Fibroblast of lung (primary cell): ENCODE measurements at regions not wholly inside any gene's neighbourhood (a gene's known extent, or its start where the extent isn't known, plus 50 kb on each side); places are given as distances from the start of the nearest gene placed in this dataset.

Experiments
- DNase-seq, 2 donors: peaks; one replicate each; pipeline versions ENCODE4 v3.0.0 to v3.0.0-alpha.2; 2010; ENCODE audit warnings: low read depth in 2 of 2
- H2AFZ ChIP-seq: 2 replicates; pipeline ENCODE4 v1.5.1; 2012; ENCODE audit warnings: low read length, control low read depth, inconsistent platforms
- H3K27ac ChIP-seq: 2 replicates; pipeline ENCODE4 v1.5.1; 2011; ENCODE audit warnings: low read length, control low read depth; ENCODE audit not compliant: insufficient read depth
- H3K27me3 ChIP-seq: 2 replicates; pipeline ENCODE4 v1.5.1; 2011; ENCODE audit warnings: mild to moderate bottlenecking, low read length; ENCODE audit not compliant: control insufficient read depth, insufficient read depth
- H3K36me3 ChIP-seq: 2 replicates; pipeline ENCODE4 v1.5.1; 2011; ENCODE audit warnings: low read length; ENCODE audit not compliant: control insufficient read depth, insufficient read depth
- H3K4me1 ChIP-seq: 2 replicates; pipeline ENCODE4 v1.5.1; 2011; ENCODE audit warnings: low read length; ENCODE audit not compliant: control insufficient read depth, insufficient read depth; ENCODE audit errors: extremely low read depth
- H3K4me2 ChIP-seq: 2 replicates; pipeline ENCODE4 v1.5.1; 2011; ENCODE audit warnings: low read length, control low read depth; ENCODE audit not compliant: insufficient read depth; ENCODE audit errors: extremely low read depth
- H3K4me3 ChIP-seq, 4 experiments: fragments of 200-600 bp in 1 of 4; sonication (generic) in 1 of 4; replicated peaks in 1 of 4; 2 replicates each; pipeline ENCODE4 v1.5.1; 2011 to 2016; ENCODE audit warnings: low read length in 4 of 4, low read depth in 3 of 4, mild to moderate bottlenecking in 3 of 4, control low read depth in 2 of 4, inconsistent platforms in 1 of 4, mixed read lengths in 1 of 4; ENCODE audit not compliant: insufficient read depth in 1 of 4; ENCODE audit errors: control extremely low read depth in 1 of 4
- H3K79me2 ChIP-seq: 2 replicates; pipeline ENCODE4 v1.5.1; 2012; ENCODE audit warnings: mild to moderate bottlenecking, low read length, inconsistent platforms; ENCODE audit not compliant: control insufficient read depth, insufficient read depth
- H3K9ac ChIP-seq: 2 replicates; pipeline ENCODE4 v1.5.1; 2011; ENCODE audit warnings: mild to moderate bottlenecking, low read length, control low read depth; ENCODE audit not compliant: insufficient read depth
- H3K9me3 ChIP-seq: 2 replicates; pipeline ENCODE4 v1.5.1; 2012; ENCODE audit warnings: low read depth, low read length; ENCODE audit not compliant: control insufficient read depth, insufficient read depth
- H4K20me1 ChIP-seq: 2 replicates; pipeline ENCODE4 v1.5.1; 2011; ENCODE audit warnings: low read length; ENCODE audit not compliant: control insufficient read depth, insufficient read depth; ENCODE audit errors: extremely low read depth
- EZH2 ChIP-seq: IDR thresholded peaks from 2 replicates; pipeline ENCODE4 v1.5.1; 2012; ENCODE audit warnings: low read length, control low read depth, mild to moderate bottlenecking; ENCODE audit errors: missing control alignments
- TF ChIP-seq, protein P1 (sequence below), 2 donors: IDR thresholded peaks in 1 of 2; conservative IDR thresholded peaks in 1 of 2; 1 replicate in 1 of 2; 2 replicates in 1 of 2; pipeline ENCODE4 v1.5.1; 2011 to 2012; ENCODE audit warnings: low read length in 2 of 2, control low read depth in 1 of 2, inconsistent platforms in 1 of 2, low read depth in 1 of 2, mild to moderate bottlenecking in 1 of 2

DNA sequence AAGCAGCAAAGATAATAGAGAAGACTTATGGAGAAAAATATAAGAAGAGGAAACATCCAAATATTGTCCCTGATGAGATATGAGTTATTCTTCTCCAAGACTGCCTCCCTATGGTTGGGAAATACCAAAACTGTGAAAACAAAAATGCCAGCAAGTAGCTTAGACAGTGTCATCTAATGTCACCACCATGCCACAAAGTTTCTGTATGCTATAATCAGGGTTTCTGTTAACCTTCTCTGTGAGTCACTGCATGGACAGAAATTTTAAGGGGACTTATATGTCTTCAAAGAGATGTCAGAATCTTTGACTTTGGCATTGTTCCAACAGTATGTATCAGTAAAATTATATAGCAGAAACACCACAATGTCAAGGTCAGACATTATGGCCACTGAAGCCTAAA, 222.6 kb downstream of the KDM5D start:
- H3K79me2 ChIP-seq = no peaks in the 10 kb centered on the region
- no peaks in the 10 kb centered on the region for H3K27me3 ChIP-seq
- no peak overlapping the region for H3K27ac ChIP-seq
- no peak overlapping the region for H3K9ac ChIP-seq
- H4K20me1 ChIP-seq = no peaks in the 10 kb centered on the region
- no peak for TF ChIP-seq EZH2
- no peak for DNase-seq
- H3K4me3 ChIP-seq = no peak overlapping the region
- H3K4me1 ChIP-seq = no peaks in the 10 kb centered on the region
- H2AFZ ChIP-seq = no peak overlapping the region
- no peaks in the 10 kb centered on the region for H3K36me3 ChIP-seq
- H3K4me2 ChIP-seq = no peak overlapping the region
- no peaks in the 10 kb centered on the region for H3K9me3 ChIP-seq

- Histone ChIP-seq H2AFZ (no peak overlapping the region), H3K27me3 (no peaks in the 10 kb centered on the region), H3K9me3 (no peaks in the 10 kb centered on the region), H3K79me2 (no peaks in the 10 kb centered on the region), H3K27ac (no peak overlapping the region), H4K20me1 (no peaks in the 10 kb centered on the region), H3K4me1 (no peaks in the 10 kb centered on the region), H3K9ac (no peak overlapping the region), H3K4me3 (no peak overlapping the region), H3K4me2 (no peak overlapping the region), H3K36me3 (no peaks in the 10 kb centered on the region)
- no peak for DNase-seq
- TF ChIP-seq, protein P1, sequence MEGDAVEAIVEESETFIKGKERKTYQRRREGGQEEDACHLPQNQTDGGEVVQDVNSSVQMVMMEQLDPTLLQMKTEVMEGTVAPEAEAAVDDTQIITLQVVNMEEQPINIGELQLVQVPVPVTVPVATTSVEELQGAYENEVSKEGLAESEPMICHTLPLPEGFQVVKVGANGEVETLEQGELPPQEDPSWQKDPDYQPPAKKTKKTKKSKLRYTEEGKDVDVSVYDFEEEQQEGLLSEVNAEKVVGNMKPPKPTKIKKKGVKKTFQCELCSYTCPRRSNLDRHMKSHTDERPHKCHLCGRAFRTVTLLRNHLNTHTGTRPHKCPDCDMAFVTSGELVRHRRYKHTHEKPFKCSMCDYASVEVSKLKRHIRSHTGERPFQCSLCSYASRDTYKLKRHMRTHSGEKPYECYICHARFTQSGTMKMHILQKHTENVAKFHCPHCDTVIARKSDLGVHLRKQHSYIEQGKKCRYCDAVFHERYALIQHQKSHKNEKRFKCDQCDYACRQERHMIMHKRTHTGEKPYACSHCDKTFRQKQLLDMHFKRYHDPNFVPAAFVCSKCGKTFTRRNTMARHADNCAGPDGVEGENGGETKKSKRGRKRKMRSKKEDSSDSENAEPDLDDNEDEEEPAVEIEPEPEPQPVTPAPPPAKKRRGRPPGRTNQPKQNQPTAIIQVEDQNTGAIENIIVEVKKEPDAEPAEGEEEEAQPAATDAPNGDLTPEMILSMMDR (conservative IDR thresholded peaks at IDR 0.05 in 1 of 2, IDR thresholded peaks at IDR 0.05 in 1 of 2; ENCODE audit: low read depth in 1 of 2, low read length in 2 of 2) = no peak
- no peak for TF ChIP-seq EZH2
Observed at GRCh38 chrY:19503092-19503449, 241.5 kb downstream of the KDM5D start.

DNA sequence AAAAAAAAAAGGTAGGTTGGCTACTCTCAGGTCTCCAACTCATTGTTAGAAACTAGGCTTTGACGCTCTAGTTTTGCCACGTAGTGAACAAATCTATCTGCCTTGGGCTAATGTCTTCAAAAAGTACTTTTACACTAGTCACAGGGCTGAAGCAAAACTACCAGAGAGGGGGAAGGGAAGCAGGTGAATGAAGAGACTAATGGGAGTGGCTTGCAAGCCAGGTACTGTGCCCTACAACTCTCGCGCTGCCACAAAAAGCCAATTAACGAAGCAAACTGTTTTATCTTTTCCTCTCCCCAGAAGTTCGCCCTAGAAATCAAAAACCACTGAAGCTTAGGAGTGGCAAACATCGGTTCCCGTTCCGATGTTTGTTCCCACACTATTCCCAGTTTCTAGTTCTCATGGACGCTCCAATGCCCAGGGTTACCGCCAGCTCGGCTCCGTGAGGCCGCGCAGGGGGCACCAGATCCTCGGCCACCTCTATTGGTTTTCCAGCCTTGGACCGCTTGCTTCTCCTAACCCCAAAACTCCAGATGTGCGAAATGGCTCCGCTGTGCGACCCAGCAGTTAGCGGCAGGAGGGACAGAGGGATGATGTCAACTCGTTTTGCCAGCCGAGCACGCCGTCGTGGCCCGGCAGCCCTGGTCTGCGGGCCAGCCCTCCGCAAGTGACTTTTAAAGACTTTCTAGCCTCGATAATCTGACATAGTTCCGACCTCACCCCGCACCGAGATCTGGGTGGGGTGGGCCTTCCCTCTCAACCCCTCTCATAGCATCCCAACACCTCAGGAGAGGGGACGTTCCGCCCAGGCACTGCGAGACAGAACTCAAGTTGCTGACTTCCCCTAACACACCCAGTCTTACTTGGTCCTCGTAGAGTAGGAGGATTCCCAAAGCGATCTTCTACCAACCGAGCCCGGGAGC, 242.1 kb downstream of the KDM5D start:
- Histone ChIP-seq H3K27me3 (no peaks in the 10 kb centered on the region), H3K4me2 (no peak overlapping the region), H3K9me3 (no peaks in the 10 kb centered on the region), H4K20me1 (no peaks in the 10 kb centered on the region), H2AFZ (no peak overlapping the region), H3K4me3 (no peak overlapping the region), H3K27ac (no peak overlapping the region), H3K9ac (no peak overlapping the region), H3K79me2 (no peaks in the 10 kb centered on the region), H3K4me1 (no peaks in the 10 kb centered on the region), H3K36me3 (no peaks in the 10 kb centered on the region)
- DNase-seq = no peak
- TF ChIP-seq, protein P1 (conservative IDR thresholded peaks at IDR 0.05 in 1 of 2, IDR thresholded peaks at IDR 0.05 in 1 of 2; ENCODE audit: low read depth in 1 of 2, low read length in 2 of 2) = no peak
- TF ChIP-seq EZH2 = no peak
